GM18502 (cell line): ENCODE measurements at regions not wholly inside any gene's neighbourhood (a gene's known extent, or its start where the extent isn't known, plus 50 kb on each side); places are given as distances from the start of the nearest gene placed in this dataset.
"Not testable (repeated sequence)": the region's sequence is repeated elsewhere in the genome, so short reads cannot be mapped to it uniquely, and the experiment has no call there.

ENCODE experiments used
- ATAC-seq: cut with Tn5 transposase; IDR thresholded peaks from one replicate; pipeline ENCODE4 v1.9.1; 2021; ENCODE audit warnings: mild to moderate bottlenecking; ENCODE audit not compliant: unreplicated experiment, poor library complexity

DNA sequence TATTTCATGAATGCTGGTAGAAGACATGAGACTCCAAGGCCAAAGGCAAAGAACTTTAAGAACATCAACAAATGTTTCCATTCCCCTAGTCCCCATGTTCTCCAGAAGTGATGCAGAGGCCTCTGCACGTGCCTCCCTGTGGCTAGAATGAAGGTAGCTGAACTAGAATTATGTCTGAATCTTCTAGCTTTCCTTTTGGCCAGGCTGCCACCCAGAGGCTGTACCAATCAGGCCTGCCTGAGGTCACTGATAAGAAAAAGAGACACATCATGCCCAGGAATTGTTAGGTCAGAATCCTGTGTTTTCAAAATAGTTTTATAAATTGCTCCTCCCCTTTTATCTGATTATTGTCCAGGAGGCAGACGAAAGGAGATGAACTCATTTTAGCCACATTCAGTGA is 188.0 kb upstream of the SLC16A7 start:
- ATAC-seq: no peak

DNA sequence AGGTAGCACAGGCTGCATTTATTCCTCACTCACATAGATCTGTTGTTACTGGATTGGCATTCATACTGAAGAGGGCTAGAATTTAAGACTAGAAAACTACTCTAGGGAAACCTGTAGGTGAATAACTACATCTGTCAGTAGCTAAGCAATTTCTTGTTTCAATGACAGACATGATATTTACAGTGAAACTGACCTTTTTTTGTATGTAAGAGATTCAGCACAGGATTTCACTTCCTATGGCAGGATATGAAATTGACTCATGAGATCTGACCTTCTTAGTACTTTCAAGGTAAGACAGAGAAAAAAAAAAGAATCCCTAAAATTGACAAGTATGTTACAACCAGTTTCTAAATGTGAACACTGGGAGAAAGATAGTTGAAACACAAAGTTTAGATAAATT is 189.8 kb upstream of the SLC16A7 start:
- no peak for ATAC-seq

DNA sequence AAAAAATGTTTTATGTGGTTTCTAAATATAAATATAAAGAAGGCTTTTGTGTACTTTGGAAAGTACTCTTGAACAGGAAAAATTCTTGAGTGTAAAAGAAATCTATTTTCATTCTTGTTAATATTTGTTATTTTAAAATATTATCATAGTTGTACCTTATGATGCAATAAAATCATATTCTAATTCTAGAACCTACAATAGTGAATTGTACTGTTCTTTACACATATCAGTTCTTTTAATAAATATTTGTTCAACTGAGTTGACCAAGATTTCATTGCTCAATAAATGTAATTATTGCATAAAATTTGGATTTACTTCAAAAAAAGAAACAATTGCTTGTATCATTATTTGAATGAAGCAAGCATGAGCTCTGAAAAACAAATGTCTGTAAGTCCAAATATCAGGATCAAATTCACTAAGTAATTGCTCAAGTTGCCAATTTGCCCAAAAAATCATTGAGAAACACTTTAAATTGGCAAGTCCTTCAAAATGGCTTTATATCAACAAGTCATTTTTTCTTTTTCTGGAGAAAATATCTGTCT is 191.6 kb upstream of the SLC16A7 start:
- no peak for ATAC-seq

DNA sequence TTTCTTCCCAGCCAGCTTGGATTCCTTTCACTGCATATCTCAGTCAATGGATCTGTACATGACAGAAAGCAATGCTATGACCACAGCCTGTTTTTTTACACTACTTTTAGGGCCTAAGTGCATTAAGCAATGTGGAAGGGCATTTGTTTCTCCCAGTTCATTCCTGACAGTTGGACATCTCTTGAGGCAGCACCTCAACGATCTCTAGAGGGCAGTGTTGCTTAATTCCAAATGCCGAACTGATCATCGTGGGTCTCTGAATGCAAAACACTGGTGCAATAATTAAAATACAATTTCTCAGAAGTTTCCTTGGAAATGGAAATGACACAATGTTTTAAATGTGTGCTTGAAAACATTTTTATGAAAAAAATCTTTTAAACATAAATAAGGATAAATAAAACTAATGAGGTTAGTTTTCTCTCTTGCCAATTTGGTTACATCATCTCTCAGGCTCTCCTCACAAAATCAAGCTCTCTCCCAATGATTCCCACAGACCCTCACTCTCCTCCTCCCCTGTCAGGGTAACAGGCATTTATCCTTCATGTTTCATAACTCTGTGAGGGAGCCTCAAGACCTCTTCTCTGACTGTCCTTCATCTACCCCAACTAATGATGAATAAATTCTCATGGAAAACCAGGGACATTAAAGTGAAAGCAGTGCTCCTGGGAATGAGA is 192.4 kb upstream of the SLC16A7 start:
- ATAC-seq: peak; percentile 84

DNA sequence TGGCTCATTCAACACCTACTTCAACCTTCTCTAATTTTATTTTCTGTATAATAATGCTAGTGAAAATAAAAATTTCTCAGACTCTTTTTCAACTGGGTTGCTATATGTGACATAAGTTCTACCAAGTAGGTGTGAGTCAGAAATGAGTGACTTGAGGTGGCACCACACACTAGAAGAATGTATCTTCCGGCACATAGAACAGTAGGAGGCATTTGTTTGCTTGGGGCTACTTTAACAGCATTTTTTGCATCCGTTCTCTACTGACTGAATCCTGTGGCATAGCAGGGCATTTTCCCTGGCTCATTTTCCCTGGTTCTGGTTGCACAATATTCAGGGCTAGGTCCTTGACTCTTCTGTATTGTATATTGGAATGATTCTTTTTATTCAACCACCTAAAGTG is 194.0 kb upstream of the SLC16A7 start:
- no peak for ATAC-seq

DNA sequence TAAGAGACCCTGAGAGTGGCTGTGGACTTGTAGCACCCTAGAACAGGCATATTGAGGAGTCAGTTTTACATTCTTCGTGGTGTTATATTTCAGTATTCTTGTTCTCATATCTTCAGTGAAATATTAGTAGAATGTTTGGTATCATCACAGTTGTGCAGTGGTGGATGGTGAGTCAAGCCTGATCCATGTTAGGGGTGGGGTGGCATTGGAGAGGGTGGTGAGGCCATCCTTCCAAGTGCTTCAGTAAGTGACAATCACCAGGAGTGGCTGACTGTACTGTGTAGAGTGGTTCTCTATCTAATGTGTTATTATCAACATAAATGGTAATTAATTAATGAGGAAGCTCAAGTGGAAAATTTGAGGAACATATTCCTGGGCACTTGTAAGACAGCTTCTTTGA is 197.7 kb upstream of the SLC16A7 start:
- ATAC-seq: no peak

DNA sequence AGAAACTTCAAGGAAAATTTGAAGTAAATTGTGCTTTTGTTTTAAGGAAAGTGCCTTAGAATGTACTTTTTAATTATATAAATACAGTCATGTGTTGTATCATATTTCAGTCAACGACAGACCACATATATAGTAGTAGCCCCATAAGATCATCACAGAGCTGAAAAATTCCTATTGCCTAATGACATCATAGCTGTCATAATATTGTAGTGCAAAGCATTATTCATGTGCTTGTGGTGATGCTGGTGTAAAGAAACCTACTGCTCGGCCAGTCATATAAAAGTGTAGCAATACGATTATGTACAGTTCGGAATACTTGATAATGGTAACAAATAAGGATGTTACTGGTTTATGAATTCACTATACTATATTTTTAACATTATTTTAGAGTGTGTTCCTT is 198.9 kb upstream of the SLC16A7 start:
- ATAC-seq: no peak

DNA sequence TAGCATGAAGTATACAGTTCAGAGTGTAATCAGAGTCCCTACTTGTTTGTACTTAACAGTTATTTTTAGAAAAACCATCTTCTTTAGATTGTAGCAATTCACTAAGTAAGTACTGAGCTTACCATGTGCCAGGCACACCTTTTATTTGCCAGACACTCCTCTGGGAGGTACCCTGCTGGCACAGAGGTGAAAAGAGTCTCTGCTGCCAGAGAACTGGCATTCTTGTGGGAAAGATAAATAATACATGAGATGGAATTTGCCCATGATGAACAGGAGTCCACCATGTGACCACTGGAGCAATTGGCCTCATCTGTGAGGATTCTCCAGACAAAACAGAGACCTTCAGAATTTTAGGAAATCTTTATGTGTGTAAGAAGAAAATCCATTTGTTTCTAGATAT is 199.3 kb upstream of the SLC16A7 start:
- no peak for ATAC-seq

DNA sequence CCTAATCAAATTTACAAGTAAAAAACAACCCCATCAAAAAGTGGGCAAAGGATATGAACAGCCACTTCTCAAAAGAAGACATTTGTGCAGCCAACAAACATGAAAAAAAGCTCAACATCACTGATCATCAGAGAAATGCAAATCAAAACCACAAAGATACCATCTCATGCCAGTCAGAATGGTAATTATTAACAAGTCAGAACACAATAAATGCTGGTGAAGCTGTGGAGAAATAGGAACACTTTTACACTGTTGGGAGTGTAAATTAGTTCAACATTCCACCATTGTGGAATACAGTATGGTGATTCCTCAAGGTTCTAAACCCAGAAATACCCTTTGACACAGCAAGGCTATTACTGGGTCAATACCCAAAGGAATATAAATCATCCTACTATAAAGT is 200.5 kb upstream of the SLC16A7 start:
- not testable (repeated sequence) for ATAC-seq

DNA sequence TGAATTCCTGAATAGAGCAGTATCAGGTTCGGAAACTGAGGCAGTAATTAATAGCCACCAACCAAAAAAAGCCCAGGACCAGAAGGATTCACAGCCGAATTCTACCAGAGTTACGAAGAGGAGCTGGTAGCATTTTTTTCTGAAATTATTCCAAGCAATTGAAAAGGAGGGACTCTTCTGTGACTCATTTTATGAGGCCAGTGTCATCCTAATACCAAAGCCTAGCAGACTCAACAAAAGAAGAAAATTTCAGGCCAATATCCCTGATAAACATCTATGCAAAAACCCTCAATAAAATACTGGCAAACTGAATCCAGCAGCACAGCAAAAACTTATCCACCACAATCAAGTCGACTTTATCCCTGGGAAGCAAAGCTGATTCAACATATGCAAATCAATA is 202.3 kb upstream of the SLC16A7 start:
- no peak for ATAC-seq

DNA sequence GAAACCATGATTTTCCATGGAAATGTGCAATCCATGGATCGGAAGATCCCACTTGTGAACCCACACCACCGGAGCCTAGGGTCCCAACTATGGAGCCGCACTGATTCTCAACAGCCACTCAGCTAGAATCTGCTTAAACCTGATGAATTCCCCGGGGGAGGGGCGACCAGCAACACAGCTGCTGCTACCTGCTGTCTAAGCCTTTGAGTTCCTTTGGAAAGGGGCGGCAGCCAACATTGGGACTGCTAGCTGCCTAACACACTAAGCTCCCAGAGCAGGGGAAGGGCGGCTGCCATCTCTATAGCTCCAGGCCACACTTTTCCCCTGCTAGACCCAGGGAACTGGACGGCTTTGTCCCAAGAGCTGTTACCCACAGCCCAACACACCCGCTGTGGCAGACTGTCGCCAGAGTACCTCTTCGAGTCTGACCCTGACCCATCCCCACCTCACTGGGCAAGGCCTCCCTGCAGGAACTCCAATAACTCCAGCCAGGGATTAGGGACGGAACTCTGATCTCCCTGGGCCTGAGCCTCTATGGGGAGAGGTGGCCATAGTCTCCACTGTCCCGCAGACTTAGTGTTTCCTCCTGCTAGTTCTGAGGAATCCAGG is 205.8 kb upstream of the SLC16A7 start:
- no peak for ATAC-seq

DNA sequence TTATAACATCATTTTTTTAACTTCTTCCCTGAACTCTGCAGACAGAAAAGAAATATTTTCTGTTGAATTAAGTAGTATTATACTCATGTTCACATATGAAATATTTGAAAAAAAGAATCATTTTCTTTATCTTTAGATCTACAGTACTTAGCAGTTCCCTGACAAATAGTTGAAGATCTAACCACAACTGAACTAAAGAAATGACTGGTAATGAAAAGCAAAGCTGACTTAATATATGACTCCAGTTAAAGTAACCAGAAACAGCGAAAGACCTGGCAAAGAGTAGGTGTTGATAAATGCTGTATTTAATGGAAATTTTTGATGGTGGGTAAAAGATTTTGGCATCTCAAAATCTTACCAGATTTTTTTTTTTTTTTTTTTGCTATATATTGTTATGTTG is 207.1 kb upstream of the SLC16A7 start:
- no peak for ATAC-seq

DNA sequence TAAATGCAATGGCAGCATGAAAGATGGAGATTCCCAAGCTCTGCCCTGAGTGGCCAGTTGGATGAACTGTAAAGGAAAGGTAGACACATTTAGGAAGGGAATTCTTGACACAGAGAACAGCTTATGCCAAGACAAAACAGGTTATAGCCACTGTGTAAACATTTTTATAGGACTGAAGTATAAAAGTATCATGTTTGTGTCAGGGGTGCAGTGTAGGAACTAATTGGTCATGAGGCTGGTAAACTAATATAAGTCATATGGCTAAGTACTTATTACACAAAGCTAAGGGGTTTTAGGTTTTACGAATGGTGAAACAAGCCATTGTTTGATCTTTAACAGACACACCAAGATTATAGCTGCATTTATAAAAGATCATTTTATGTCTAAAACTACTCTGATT is 207.7 kb upstream of the SLC16A7 start:
- no peak for ATAC-seq

DNA sequence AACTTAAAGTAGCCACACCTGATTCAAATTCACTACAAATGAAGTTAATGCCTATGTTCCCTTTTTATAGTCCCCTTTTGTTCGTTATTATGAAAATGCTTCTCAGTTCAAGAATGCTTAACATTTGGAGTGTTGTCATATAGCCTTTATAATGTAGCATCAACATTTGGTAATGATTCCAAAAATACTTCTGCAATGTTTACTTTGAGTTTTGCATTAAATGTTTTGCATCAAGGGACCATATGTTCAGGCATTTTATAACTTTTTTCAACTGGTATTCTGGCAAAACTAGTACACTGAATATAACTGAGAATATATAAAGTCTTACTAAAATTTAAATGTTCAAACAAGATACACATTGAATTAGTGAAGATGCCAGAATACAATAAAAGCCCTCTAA is 209.6 kb upstream of the SLC16A7 start:
- ATAC-seq: no peak

DNA sequence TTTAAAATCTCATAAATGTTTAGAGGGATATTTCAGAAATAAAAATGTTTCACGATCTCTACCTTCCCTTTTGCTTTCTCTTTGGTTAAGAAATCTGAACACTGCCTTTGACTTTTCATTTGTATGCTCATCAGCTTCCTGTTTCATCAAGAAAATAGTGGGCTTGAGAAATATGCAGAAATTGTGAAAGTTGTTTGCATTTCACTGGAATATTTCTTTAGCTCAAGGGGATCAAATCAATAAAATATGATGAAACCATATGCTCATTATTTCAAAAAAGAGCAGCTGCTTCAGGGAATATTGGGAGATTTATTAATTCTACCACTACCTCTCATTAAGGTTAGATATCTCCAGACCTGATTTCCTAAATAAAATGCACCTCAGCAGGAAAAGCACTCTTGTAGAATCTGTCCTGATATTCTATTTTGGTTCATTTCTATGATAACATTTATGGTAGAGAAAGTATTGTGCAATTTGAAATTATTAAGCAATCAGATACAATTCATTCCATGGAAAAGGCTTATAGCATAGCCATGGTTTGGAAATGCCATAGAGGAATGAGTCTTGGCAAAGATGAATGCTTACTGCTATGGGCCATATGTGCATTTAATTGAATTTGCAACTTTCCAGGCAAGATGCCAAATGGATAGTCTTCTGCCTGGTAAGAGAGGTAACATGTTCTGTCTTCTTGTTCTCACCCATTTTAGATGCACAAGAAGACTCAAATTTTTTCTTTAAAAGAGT is 212.6 kb upstream of the SLC16A7 start:
- no peak for ATAC-seq

DNA sequence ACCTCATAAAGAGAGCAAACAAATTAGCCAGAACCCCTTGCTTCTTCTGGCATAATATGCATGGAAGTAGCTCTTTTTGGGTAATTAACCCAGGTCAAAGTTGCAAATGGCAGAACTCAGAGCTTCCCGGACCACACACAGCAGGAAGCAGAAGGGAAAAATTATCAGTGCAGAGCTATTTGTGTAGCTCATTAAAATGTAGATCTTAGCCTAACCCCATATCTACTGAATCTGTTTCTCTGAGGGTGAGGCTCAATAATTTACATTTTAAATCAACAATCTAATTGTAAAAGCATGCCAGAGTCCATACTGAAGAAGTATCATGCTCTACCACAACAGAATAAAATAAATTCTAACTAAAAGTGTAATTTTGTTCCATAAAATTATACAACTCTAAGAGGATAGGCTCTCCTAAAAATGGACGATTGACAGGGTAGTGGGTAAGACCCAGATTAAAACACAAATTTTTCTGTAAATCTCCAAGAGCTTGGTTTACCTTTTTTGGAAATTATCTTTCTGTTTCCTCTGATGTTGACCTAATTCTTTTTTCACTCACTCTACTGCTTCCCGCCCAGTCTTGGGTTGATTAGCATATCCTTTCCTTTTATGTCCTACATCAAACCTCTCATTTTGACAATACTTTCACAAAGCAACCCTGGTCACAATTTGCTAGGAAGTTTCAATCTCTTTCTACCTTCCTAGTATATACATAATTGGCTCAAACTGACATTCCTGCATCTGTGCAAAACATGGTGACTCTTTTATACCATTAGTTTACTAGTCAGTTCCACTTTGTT is 213.3 kb upstream of the SLC16A7 start:
- no peak for ATAC-seq

DNA sequence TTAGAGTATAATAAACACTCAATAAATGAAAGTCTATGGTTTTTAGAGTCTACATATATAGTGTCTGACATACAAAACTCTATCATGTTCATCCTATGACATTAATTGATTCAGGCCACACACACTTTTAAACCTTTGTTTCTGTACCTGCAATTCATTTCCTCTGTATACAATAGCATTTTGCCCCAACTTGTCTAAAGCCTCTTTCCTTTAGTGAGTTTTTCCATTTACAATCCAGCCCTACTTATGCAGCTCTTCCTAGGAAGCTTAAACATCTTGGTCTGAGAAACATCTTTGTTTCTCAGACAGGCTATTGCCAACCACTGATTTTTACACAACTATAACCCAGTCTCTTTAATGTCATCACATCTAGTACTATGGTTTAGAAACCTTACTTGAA is 214.7 kb upstream of the SLC16A7 start:
- ATAC-seq: no peak

DNA sequence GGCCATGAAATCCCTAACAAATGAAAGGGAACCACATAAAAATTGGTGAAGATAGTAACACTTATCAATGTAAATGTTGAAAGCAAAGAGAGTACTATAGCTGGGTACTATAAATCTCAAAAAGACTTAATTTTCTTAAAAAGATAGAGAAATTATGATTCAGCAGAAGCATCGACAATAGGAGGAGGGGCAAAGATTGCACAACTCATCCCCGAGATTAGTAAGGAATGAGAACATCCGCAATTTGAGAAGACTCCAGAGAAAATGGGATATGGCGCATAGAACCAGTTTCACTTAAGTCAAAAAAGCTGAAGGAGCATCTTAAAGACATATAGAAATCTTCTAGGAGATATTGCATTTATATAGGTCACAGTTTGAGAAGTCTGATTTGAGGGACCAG is 220.2 kb upstream of the SLC16A7 start:
- no peak for ATAC-seq

DNA sequence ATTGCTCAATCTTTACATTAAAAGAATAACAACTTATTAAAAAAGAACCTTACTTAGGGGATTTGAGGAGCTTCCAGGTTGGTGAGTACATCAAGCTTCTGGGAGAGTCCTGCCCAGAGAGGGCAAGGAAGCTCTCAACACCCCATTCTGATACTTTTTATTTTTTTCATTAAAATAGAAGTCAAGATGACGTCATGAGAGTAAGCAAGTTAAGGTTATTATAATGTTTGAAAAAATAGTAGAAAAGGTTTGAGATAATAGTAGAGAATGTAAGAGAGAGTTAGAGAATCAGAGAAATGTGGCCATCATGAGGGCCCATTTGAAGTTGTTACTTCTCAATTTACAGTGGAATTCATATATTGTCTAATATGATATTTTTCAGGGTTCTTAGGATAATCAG is 221.0 kb upstream of the SLC16A7 start:
- ATAC-seq: no peak

DNA sequence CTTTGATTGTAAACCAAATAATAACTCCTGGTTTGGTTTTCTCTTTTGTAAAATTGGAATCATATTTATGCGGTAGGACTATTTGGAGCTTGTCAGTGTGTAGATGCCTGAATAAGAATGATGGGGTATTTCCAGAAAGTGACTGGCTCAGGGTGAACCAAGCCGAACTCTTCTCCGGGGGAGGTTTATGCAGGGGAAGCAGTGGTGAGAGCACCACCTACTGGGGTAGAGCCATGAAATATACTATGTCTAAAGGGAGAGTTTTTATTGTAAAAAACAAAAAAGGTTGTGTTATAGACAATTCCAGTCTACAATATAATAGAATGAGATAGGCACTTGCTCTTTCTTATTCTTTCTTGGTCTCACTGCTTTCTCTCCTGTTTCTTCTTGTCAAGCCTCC is 222.9 kb upstream of the SLC16A7 start:
- ATAC-seq: no peak

DNA sequence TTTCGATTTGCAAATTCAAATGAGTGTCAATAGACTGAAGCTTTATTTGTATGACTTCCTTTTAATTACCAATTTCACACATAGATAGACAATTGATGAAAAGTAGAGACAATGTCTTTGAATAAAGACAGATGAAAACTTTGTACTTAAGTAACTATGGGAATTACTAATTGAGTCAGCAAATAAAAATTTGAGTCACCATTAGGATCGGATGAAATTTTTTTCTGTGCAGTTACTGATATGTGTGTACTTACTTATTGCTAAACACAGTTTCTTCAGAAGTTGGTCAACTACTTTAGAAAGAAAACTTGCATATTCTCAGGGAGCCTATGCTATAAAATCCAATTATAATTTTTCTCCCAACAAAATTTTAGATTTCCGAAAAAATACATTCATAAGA is 224.9 kb upstream of the SLC16A7 start:
- no peak for ATAC-seq
